ENCODE measurements at regions not wholly inside any gene's neighbourhood (a gene's known extent, or its start where the extent isn't known, plus 50 kb on each side); places are given as distances from the start of the nearest gene placed in this dataset.
A peak's percentile ranks its signal among the peaks of the same experiment; 100 is the strongest.

DNA sequence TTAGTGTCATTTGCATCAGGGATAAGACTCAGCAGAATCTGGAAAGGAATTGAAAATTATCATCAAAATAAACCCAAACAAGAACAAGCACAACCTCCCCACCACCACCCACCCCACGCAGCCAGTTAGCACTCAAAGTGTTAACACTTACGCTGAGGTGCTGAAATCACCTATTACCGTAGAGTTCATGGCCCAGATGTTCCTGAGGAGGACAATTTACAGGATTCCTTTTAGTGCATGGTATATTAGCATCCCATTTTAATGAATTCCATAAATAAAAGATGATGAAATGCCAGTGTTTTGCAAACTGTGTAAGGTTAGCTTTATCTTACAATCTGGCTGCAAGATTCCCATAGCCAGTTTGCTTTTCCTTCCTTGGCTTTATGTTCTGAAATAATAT, 359.3 kb upstream of the SOX11 start:
- DNase-seq (ENCODE audit: low read depth, low spot score): no peak

DNA sequence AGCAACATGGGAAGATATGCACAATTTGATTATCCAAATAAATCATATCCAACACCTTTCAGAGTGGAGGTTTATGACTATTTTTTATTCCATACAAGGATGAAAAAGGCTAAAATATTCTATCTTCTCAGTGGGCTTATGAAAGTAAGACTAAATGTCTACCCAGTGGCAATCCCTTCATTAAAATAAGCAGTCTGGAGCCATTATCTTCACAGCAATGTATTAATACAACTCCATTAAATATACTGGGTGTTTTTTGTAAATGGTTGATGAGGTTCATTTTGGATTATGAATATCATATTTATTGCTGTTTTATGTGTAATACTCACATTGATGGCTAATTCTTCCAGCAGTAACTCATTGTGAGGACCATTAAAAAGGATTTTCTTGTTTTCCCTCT, 352.7 kb upstream of the SOX11 start:
- DNase-seq (ENCODE audit: low read depth, low spot score): no peak

DNA sequence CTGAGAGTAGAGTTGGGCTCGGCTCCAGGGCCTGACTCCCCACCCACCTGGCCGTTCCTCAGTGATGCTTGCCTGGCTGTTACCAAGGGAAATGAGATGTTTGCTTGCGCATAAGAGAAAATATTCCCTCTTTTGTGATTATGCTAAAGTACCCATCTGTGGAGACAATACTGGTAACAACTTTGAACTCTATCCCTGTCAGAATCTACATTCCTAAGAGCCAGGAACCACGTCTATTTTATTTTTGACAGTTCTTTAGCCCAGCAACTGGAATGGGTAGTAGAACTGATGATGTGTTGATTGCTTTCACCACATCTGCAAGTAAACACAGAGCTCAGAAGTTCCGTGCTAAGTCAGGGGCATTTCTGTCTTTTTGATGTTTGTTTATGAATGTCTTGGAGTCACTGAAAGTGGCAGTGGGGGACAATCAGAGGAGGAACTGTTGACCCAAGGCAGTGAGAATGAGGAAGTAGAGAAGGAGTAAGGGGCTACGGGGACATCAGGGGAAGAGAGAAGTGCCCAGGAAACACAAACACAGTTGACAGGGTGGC, 348.3 kb upstream of the SOX11 start:
- DNase-seq (ENCODE audit: low read depth, low spot score): no peak

DNA sequence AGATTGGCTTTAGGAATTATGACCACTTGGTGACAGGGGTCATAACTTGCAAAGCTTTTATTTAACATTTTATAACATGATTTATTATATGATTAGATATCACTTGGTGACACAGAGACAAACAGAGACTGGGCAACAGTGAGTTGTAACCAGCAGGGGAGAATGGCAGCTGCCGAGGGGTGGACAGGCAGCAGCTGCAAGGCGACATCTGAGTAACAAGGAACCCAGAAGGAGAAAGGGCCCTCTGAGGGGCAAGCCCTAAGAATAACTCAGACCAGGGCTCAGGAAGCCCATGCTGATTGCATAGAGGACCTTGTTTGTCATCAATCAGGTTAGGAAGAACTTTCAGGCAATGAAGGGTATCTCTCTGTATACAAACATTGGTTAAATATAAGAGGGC, 339.9 kb upstream of the SOX11 start:
- no peak for DNase-seq (ENCODE audit: low read depth, low spot score)

DNA sequence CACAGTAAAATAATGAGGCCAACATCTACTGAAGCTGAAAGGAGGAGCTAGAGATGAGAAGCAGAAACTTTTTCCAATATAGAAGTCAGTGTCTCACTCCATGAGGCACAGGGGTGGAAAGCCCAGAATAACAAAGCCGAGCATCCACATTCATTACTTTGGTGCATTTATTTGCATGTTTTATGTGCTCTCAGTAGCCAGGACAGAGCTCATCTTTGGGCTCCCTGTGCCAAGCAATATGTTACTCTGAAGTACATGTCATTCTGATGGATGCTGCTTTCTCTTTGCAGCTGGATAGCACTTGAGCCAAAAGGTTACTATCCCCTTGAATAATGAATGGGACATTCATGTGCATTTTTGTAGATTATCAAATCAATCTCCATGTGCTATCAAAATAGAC, 338.6 kb upstream of the SOX11 start:
- no peak for DNase-seq (ENCODE audit: low read depth, low spot score)

DNA sequence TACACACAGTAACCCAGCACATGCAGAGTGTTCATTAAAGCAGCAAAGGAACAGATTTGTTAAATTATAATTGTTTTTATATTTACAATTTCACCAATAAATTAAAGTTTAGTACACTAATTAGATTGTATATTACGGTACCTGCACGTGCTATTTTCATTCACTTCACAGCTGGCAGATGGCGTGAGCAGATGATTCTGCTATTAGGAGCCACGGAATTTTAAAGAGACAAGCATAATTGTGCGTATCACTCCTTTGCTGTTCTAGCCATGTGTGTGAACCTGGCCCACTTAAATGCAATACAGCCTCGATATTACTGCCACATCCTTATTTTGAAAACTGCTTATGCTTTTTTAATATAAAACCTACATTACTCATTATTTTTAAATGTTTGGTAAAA, 332.8 kb upstream of the SOX11 start:
- DNase-seq (ENCODE audit: low read depth, low spot score): no peak

DNA sequence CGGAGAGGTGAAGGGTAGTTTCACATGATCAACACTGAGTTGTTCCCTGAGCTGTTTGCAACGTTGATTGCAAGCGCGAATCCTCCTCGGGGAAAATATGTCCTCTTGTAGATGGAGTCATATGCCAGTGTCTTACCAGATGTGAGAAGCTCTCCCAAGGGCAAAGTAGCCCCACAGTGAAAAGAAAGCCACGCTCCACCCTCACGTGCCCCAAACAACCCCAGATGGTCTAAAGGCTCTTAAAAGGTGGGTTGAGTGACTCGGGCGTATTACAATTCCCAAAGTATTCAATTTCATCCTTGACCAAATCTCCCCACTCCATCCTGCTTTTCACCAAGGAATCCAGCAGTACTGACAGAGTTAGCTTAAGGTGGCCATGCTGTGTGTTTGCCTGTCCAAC, 332.1 kb upstream of the SOX11 start:
- no peak for DNase-seq (ENCODE audit: low read depth, low spot score)

DNA sequence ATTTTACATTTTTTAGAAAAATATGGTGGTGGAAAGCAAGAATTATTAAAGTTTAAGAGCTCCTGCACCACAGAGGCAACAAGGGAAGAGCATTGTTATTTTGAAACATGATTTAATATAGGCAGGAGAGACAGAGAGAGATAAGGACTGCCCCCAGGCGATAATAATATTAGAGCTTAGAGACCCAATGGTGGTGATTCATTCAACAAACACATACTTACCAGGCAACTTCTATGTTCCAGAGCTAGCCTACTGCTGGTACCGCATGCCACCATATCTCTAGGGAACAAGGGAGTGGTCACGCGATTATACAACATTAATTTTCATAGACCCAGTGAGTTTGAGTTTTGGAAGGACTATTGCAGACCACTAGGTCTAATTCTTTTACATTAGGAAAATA, 327.8 kb upstream of the SOX11 start:
- no peak for DNase-seq (ENCODE audit: low read depth, low spot score)

DNA sequence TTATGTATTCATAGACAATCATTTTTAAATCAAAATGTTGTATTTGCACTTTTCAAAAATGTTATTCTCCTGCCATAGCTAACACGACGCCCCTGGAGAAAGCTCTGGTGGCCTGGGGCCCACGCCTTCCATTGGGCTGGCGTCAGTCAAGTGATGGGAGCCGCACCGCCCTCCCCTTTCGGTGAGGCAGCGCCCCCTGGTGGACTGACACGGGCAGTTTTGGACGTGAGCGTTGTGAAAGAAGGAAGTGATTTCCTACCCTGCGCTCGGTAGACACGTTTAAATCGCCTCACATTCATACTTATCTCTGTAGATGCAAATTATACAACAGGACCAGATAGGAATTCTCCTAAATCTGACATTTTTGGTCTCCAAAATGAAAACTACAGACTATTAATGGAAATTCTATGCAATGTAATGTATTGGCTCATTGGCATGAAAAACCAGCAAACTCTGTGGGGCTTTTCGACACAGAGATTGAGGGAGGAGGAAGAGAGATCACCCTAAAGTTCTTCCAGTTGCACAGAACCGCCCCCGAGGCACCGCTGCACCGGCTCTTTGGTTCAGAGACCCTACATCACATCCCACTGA, 326.2 kb upstream of the SOX11 start:
- DNase-seq (ENCODE audit: low read depth, low spot score): peak; percentile 78

DNA sequence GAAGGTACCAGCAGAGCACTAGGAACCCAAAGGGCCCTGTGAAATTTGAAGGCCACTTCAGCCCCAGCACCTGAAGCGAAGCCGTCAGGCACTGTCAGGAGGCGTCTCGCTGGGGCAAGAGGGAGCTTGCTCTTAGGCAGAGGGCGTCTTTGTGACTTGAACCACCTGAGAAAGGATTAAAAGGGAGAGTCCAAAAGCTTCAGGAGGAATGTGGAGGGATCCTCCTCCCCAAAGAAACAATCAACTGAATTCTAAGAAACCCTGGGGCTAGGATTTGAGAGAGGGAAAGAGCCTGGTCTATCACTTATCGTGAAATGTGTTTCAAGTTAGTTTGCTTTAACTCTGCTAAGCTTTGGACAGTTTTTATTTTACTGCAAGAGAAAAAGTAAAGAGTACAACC, 324.9 kb upstream of the SOX11 start:
- no peak for DNase-seq (ENCODE audit: low read depth, low spot score)

DNA sequence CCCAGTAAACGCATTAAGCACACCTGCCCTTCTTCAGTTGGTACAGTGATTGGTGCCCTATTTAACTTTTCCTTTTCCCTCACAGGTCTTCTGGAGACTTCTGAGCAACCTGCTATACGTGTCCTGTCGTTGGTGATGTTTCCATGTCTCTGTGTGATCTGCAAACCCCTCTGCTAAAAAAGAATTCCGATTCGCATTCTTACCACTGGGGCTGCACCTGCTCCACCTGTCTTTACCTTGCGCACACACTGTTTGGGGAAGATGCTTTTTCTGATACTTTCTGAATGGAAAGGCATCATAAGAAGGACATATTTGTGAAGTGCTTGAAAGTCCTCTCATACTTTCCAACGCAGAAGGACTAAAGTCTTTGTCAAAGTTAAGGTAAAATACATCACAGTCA, 323.9 kb upstream of the SOX11 start:
- no peak for DNase-seq (ENCODE audit: low read depth, low spot score)

DNA sequence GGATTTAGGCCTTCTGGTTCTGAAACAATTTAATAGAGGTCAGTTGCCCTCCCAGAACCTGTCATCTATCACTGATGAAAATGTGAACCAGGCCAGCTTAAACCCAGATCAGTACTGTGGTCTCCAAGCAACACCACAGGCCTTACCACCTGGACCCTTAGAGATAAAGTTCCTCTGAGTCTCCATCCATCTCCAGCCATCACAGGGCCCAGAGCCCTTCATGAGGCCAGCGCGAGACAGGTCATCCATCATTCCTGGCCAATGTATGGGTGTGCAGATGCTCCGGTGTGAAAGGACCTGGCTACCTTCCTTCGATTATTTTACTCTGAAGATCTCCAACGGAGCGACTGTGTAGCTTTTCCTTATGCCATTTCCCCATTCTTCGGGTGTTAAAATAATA, 322.7 kb upstream of the SOX11 start:
- DNase-seq (ENCODE audit: low read depth, low spot score): no peak

DNA sequence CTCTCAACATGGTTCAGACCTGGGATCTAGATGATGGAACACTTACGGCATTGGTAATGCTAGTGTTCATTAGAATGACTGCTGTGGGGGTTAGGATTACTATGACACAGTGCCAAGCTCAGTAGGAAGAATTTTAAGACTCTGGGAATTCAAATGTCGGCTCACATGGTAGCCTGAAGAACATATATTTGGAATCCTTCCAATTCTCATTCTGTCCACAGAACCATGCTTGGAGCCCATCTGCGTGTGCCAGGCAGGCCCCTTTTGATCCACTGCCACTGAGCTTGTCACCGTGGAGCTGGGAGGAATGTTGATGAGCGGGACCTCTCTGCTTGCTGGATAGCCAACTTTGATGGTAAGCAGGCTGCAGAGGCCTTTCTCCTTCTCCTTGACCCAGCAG, 322.0 kb upstream of the SOX11 start:
- no peak for DNase-seq (ENCODE audit: low read depth, low spot score)

DNA sequence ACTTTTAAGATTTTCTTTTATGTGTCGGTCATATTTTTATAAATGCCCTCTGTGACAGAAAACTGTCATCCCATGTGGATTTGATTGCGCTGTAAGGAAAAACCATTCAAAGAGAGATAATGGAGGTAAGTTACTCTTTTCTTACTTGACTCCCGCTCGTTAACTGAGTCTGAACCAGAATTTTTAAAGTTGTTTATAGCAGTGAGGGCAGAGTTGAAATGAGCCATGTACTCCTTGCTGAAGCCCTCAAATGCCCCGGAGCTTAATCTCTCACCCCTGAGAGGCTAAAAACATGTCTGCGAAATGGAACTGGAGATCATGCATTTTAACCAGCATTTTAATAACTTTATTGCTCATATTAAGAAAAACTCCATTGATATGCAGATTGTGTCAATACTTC, 320.0 kb upstream of the SOX11 start:
- no peak for DNase-seq (ENCODE audit: low read depth, low spot score)

DNA sequence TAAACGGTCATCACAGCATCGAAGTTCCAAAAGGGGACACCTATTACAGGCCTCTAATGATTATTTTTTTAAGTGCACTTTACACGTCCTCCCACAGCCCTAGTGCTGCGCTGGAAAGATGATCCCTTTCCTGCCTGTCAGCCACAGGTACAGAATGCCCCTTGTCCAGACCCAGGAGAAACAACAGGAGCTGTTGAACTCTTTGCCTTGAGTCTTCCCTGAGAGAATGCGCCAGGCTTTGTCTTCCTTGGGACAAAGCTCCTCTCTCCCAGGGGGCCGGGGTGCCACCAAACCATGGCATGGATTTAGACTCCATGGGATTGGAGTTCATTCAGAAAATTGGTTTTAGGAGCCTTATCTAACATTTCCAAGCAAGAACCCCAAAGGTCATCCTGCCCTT, 319.0 kb upstream of the SOX11 start:
- peak; percentile 70 for DNase-seq (ENCODE audit: low read depth, low spot score)

DNA sequence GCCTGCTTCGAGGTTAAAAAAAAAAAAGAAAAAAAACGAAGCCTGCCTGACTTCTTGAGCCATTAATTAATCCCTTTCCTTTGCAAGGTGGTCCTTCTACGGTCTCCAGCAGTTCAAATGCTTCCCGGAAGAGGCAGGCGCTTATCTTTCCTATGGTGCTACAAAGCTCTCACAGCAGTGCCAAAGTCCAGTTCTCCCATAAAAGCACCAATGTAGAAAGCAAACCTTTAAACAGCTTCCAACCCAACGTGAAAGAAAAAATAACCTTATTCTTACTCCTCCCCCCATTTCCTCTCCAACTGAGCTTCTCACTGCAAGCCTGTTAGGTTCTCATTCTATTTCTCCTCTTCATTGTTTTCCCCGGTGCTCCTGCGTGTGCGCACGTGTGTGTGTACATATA, 317.4 kb upstream of the SOX11 start:
- DNase-seq (ENCODE audit: low read depth, low spot score): no peak

DNA sequence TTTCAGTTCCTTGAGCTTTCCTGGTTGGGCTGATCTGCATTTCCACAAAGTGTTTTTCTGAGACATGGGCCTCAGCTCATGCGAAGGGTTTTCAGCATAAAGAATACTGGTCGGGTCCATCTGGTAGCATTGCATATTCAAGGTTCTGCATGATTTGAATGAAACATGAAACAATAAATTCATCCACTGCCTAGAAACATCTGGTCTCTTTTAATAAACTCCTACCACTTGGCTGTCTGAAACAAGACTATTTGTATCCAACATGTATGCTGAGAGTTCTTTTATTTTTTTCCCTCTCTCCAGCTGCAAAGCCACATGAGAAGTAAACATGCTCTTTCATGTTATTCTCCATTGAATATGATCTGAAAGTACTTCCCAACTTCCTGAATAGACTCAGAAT, 314.9 kb upstream of the SOX11 start:
- no peak for DNase-seq (ENCODE audit: low read depth, low spot score)

DNA sequence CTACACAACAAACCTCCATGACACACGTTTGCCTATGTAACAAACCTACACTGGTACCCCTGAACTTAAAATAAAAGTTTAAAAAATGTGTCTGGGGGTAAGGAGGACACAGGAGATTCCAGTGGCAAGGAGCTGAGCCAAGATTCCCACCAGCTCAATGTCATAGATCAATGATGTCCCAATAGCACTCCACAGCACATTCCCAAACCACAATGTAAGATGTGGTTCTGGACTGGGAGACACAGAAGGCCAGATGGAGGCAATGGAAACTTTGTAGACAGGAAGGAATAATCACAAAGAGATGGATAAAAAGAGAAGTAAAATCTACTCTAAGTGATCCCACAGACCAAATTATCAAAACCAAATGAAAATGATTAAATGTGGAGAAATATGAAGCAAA, 312.4 kb upstream of the SOX11 start:
- DNase-seq (ENCODE audit: low read depth, low spot score): peak; percentile 26

DNA sequence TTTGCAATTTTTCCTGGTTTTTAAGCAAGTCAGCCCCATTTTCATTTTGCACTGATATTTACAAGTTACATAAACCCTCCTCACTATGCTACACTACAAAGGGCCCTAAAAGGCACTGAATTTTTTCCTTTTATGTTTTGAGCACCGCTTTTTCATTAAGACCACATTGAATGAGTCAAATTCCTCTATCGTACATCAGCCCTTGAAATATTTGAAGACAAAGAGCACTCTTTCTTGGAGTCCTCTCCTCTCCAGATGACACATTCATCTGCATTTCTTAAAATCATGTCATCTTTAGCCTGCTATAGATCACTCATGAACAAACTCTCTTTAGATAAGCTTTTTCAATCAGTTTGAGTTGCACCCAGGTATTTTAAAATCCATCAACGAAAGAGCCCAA, 306.6 kb upstream of the SOX11 start:
- DNase-seq (ENCODE audit: low read depth, low spot score): peak; percentile 54

DNA sequence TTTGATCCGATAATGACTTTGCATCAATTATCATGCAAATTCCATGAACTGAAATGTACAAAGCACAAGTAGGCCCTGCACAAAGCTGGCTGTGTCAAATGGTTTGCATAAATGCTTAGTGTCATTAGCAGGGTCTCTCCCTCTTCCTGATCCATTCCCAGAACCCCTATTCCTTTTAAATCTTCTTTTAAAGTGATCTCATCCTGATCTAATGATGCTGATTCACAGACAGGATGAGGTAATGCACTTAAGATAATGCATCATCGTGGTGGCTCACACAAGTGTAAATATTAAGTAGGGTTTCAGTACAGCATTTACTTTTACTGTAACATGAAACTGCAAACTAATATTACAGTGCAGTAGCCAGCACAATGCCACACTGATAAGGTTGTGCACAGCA, 304.8 kb upstream of the SOX11 start:
- DNase-seq (ENCODE audit: low read depth, low spot score): peak; percentile 46

DNA sequence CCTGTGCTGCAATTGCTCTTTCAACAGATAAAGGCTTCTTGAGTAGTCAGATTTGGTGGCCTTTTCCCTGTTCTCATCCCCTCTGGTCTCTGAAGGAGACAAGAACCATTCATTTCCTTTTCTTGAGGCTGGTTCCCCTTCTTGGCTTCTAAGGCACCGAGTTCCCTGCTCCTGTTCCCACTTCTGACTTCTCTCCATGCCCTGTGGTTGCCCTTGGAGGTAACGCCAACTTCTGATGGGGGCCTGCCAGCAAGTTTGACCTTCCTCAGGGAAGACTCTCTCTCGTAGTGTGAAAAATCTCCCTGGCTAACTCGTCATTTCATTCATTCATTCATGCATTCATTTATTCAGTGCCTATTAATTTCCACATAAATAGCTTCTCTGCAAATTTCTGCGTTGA, 302.4 kb upstream of the SOX11 start:
- no peak for DNase-seq (ENCODE audit: low read depth, low spot score)

DNA sequence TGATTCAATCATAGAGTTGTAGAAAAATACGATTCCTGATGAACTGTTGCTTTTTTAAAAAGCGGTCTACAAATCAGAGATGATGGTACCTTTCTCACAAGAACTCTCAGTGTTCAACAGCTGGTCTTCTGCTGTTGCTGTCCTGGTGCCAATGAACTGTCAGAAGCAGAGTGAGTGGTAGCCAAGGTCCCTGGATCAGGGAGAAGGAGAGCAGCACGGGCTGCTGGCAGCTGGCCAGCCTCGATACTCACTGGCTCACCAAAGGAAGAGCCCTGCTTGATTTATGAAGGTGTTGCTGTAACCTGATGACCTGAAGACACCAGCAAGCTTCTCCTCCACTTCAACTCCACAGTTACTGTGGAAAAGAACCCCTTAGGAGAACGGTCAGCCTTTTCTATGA, 300.8 kb upstream of the SOX11 start:
- no peak for DNase-seq (ENCODE audit: low read depth, low spot score)

DNA sequence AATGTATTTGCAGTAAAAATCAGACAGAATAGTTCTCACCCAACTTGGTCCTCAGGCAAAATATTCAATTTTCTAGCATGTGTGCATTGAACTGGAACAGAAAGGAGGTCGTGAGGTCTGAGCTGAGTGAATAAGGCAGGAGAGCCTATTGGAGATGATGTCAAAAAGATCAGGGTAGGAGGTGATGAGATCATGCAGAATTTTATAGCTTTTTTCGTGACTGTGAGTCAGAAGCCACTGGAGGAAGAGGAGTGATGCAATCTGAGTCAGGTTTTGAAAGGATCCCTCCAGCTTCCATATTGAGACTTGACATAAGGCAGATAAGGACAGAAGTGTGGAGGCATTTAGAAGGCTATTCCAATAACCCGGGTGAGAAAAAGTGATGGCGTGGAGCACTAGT, 299.5 kb upstream of the SOX11 start:
- no peak for DNase-seq (ENCODE audit: low read depth, low spot score)

DNA sequence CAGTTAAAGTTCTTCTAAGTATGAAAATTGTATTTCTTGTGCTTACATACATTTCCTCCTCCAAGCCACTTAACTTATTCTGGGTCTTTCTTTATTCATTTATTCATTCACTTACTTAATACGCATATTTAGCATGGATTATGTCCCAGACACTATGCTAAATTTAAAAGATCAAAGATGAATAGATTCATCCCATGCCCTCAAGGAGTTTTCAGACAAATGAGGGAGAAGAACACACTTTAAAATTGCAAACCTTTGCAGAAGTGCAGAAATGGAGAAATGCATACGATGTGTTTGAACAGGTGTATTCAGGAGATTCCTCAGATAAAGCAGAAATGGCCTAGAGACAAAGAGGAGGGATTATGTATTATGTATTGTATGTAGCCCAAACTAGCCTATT, 298.7 kb upstream of the SOX11 start:
- no peak for DNase-seq (ENCODE audit: low read depth, low spot score)
